Endodermal cell (in vitro differentiated cells): ENCODE measurements at regions not wholly inside any gene's neighbourhood (a gene's known extent, or its start where the extent isn't known, plus 50 kb on each side); places are given as distances from the start of the nearest gene placed in this dataset.

Experiments
- DNase-seq: peaks from one replicate; pipeline ENCODE4 v3.0.0-alpha.2; 2017
- H3K27ac ChIP-seq: 2 replicates; pipeline ENCODE4 v1.5.1; 2013; ENCODE audit warnings: mild to moderate bottlenecking, low read depth, low read length, moderate library complexity
- H3K27me3 ChIP-seq: 2 replicates; pipeline ENCODE4 v1.6.1; 2013; ENCODE audit warnings: mild to moderate bottlenecking, low read length, moderate library complexity; ENCODE audit not compliant: insufficient read depth, control insufficient read depth, poor library complexity, severe bottlenecking
- H3K36me3 ChIP-seq: 2 replicates; pipeline ENCODE4 v1.7.0; 2013; ENCODE audit warnings: mild to moderate bottlenecking, low read length, moderate library complexity; ENCODE audit not compliant: control insufficient read depth, insufficient read depth
- H3K4me1 ChIP-seq: one replicate; pipeline ENCODE4 v1.7.0; 2013; ENCODE audit warnings: low read length; ENCODE audit not compliant: control insufficient read depth, insufficient read depth
- H3K4me3 ChIP-seq: 2 replicates; pipeline ENCODE4 v1.5.1; 2013; ENCODE audit warnings: mild to moderate bottlenecking, low read length, moderate library complexity
- H3K9ac ChIP-seq: 2 replicates; pipeline ENCODE4 v1.6.1; 2013; ENCODE audit warnings: mild to moderate bottlenecking, low read length, moderate library complexity; ENCODE audit not compliant: poor library complexity, severe bottlenecking; ENCODE audit errors: extremely low read depth
- H3K9me3 ChIP-seq: 2 replicates; pipeline ENCODE4 v1.6.1; 2013; ENCODE audit warnings: mild to moderate bottlenecking, low read length, moderate library complexity; ENCODE audit not compliant: control insufficient read depth
- H3K27ac Mint-ChIP-seq: 2 replicates; pipeline ENCODE4 v1.8.0; 2020; ENCODE audit warnings: mixed read lengths
- H3K27me3 Mint-ChIP-seq: 2 replicates; pipeline ENCODE4 v1.8.0; 2021; ENCODE audit warnings: mild to moderate bottlenecking, mixed read lengths; ENCODE audit not compliant: insufficient read depth
- H3K36me3 Mint-ChIP-seq: 2 replicates; pipeline ENCODE4 v1.8.0; 2020; ENCODE audit warnings: low read depth, mixed read lengths
- H3K4me1 Mint-ChIP-seq: 2 replicates; pipeline ENCODE4 v1.8.0; 2020; ENCODE audit warnings: mixed read lengths
- H3K4me3 Mint-ChIP-seq: 2 replicates; pipeline ENCODE4 v1.8.0; 2020; ENCODE audit warnings: mild to moderate bottlenecking, moderate library complexity, mixed read lengths
- H3K9me3 Mint-ChIP-seq: 2 replicates; pipeline ENCODE4 v1.8.0; 2020; ENCODE audit warnings: mild to moderate bottlenecking, mixed read lengths
- WGBS, 2 experiments: methylation state at CpG; one replicate each; pipeline versions ENCODE4 v1.1.5 to v1.1.7; 2013; ENCODE audit warnings: missing lambda C conversion rate in 2 of 2, mixed read lengths in 1 of 2; ENCODE audit not compliant: insufficient coverage in 1 of 2, insufficient read length in 1 of 2; 5-methylcytosine and 5-hydroxymethylcytosine counted together
- TF ChIP-seq, protein P1 (sequence below): fragments of 200-600 bp; sonication (generic); conservative IDR thresholded peaks from 2 replicates; pipeline ENCODE4 v1.5.0; 2021; ENCODE audit warnings: antibody characterized with exemption, mild to moderate bottlenecking

DNA sequence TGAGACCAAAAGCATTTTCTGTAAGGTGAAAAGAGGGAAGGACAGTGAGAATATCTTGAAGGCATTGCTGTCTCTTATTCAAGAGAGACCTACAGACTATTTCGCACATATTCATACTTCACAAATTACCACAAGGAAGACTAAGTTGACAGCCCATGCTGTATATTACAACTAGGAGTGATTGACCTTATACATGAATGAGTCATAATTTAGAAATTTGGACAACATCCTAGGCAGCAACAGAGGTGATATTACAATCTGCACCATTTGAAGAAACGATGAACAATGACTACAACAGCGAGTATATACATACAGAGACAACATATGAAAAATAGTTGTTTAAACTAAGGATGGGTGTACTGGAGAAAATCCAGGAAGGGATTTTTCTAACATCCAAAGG, 971.7 kb downstream of the CDH11 start:
- Histone ChIP-seq H3K27ac (no peak overlapping the region), H3K36me3 (no peaks in the 10 kb centered on the region), H3K4me3 (no peak overlapping the region), H3K27me3 (no peaks in the 10 kb centered on the region), H3K4me1 (no peaks in the 10 kb centered on the region), H3K9me3 (no peaks in the 10 kb centered on the region), H3K9ac (no peak overlapping the region)
- no peaks in the 10 kb centered on the region for H3K27me3 Mint-ChIP-seq
- TF ChIP-seq, protein P1, sequence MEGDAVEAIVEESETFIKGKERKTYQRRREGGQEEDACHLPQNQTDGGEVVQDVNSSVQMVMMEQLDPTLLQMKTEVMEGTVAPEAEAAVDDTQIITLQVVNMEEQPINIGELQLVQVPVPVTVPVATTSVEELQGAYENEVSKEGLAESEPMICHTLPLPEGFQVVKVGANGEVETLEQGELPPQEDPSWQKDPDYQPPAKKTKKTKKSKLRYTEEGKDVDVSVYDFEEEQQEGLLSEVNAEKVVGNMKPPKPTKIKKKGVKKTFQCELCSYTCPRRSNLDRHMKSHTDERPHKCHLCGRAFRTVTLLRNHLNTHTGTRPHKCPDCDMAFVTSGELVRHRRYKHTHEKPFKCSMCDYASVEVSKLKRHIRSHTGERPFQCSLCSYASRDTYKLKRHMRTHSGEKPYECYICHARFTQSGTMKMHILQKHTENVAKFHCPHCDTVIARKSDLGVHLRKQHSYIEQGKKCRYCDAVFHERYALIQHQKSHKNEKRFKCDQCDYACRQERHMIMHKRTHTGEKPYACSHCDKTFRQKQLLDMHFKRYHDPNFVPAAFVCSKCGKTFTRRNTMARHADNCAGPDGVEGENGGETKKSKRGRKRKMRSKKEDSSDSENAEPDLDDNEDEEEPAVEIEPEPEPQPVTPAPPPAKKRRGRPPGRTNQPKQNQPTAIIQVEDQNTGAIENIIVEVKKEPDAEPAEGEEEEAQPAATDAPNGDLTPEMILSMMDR, result no peak
- no peak for DNase-seq
- no peaks in the 10 kb centered on the region for H3K4me1 Mint-ChIP-seq
- no peak overlapping the region for H3K4me3 Mint-ChIP-seq
- no peaks in the 10 kb centered on the region for H3K9me3 Mint-ChIP-seq
- no peak overlapping the region for H3K27ac Mint-ChIP-seq
- 88% methylated on average over 1 of the region's 3 CpGs; no CpG with 5 or more reads in 1 of the 2 experiments for WGBS, 2 experiments
- no peaks in the 10 kb centered on the region for H3K36me3 Mint-ChIP-seq

DNA sequence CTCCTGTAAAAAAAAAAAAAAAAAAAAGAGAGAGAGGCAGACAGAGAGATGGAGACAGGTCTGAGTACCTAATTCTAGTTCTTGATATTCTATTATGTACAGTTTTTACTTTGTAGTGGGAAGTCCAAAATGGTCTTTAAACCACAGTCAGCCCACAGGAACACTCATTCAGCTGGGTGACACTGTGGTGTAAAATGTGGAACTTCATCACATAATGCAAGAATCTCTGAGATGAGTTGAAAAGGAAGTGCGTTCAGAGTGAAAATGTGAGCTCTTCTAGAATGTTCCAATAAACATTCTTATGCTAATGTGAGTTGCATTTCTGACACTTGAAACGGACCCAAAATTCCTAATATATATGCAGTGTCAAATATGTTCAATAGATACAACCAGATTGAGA, 972.1 kb downstream of the CDH11 start:
- Histone ChIP-seq H3K9me3 (no peaks in the 10 kb centered on the region), H3K4me3 (no peak overlapping the region), H3K4me1 (no peaks in the 10 kb centered on the region), H3K27ac (no peak overlapping the region), H3K36me3 (no peaks in the 10 kb centered on the region), H3K27me3 (no peaks in the 10 kb centered on the region), H3K9ac (no peak overlapping the region)
- TF ChIP-seq, protein P1, result no peak
- Mint-ChIP-seq H3K27ac (no peak overlapping the region), H3K9me3 (no peaks in the 10 kb centered on the region), H3K27me3 (no peaks in the 10 kb centered on the region), H3K36me3 (no peaks in the 10 kb centered on the region), H3K4me3 (no peak overlapping the region), H3K4me1 (no peaks in the 10 kb centered on the region)
- WGBS, 2 experiments, result 79 to 100% methylated on average over 1 to 2 of the region's 2 CpGs
- DNase-seq, result no peak

DNA sequence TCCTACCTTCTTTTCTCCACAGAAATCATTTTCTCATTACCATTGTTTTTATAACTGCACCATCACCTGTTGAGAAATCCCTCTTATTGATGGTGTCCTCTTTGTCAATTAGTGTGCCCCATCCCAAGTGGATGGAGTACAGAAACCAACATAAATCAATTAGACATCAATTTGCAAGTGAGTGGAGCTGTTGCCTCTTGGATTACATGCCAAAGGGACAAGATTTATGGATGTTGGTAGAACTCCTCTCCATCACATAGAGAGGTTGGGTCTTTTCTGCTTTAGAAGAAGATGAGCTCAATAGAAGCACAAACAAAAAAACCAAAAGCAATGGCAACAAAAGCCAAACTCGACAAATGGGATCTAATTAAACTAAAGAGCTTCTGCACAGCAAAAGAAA, 973.5 kb downstream of the CDH11 start:
- TF ChIP-seq, protein P1, result no peak
- Mint-ChIP-seq H3K4me3 (no peak overlapping the region), H3K27me3 (no peaks in the 10 kb centered on the region), H3K36me3 (no peaks in the 10 kb centered on the region), H3K9me3 (no peaks in the 10 kb centered on the region), H3K27ac (no peak overlapping the region), H3K4me1 (no peaks in the 10 kb centered on the region)
- WGBS, 2 experiments, result 85% methylated on average over 1 of the region's 1 CpG; no CpG with 5 or more reads in 1 of the 2 experiments
- no peaks in the 10 kb centered on the region for H3K9me3 ChIP-seq
- no peaks in the 10 kb centered on the region for H3K36me3 ChIP-seq
- H3K4me1 ChIP-seq, result no peaks in the 10 kb centered on the region
- no peak overlapping the region for H3K4me3 ChIP-seq
- H3K27me3 ChIP-seq, result no peaks in the 10 kb centered on the region
- H3K27ac ChIP-seq, result no peak overlapping the region
- no peak overlapping the region for H3K9ac ChIP-seq
- no peak for DNase-seq
